GM12878 (cell line): ENCODE measurements at regions not wholly inside any gene's neighbourhood (a gene's known extent, or its start where the extent isn't known, plus 50 kb on each side); places are given as distances from the start of the nearest gene placed in this dataset.
"Not testable (repeated sequence)": the region's sequence is repeated elsewhere in the genome, so short reads cannot be mapped to it uniquely, and the experiment has no call there.

Experiments used
- ATAC-seq: fragments of 200-7000 bp; cut with Tn5 transposase; 3 replicates; pipeline ENCODE4 v1.9.1; 2020; ENCODE audit warnings: mild to moderate bottlenecking, moderate library complexity
- BruUV-seq: library from RNA; stranded (reverse); fragments of 400-500 nt; replicated peaks from 2 replicates; lab custom pipeline; 2021; lab: Mats Ljungman, UMichigan
- CTCF ChIA-PET: fragments of 300-600 bp; sonication (Branson Sonifier 250); formaldehyde crosslinking; extraction: SDS; loops from one replicate; lab custom pipeline; 2021; ENCODE audit warnings: inconsistent platforms; lab: Yijun Ruan, JAX
- POLR2A ChIA-PET: fragments of 350-600 bp; formaldehyde crosslinking; extraction: SDS; loops from one replicate; lab custom pipeline; 2021; ENCODE audit warnings: inconsistent platforms; lab: Charles Lee
- RAD21 ChIA-PET: fragments of 300-600 bp; sonication (Branson Sonifier 250); formaldehyde crosslinking; loops from one replicate; lab custom pipeline; 2023; ENCODE audit warnings: antibody characterized with exemption; ENCODE audit not compliant: unreplicated experiment; lab: Charles Lee
- SMC1A ChIA-PET: fragments of 300-600 bp; sonication (Branson Sonifier 250); formaldehyde crosslinking; loops from one replicate; lab custom pipeline; 2023; ENCODE audit not compliant: unreplicated experiment, uncharacterized antibody; lab: Charles Lee
- DNase-seq: peaks from one replicate; pipeline ENCODE4 v3.0.0-alpha.2; 2011; ENCODE audit warnings: low read depth, low spot score
- FAIRE-seq: peaks from 3 replicates; lab custom pipeline; 2011; peaks lifted over from hg19 to GRCh38; lab: Jason Lieb, UNC
- H2AFZ ChIP-seq: 2 replicates; pipeline ENCODE4 v1.6.0; 2011; ENCODE audit warnings: low read depth, low read length, control low read depth; ENCODE audit not compliant: control insufficient read depth
- H3K27ac ChIP-seq: 2 replicates; pipeline ENCODE4 v1.5.1; 2011; ENCODE audit warnings: control low read depth; ENCODE audit not compliant: control insufficient read depth, insufficient read depth
- H3K27me3 ChIP-seq, 2 experiments: replicated peaks in 1 of 2; 2 replicates each; pipeline versions ENCODE4 v1.6.0 to v1.6.1; 2011; ENCODE audit warnings: low read length in 1 of 2; ENCODE audit not compliant: control insufficient read depth in 2 of 2, insufficient read depth in 2 of 2
- H3K36me3 ChIP-seq, 2 experiments: 2 replicates each; pipeline ENCODE4 v1.5.1; 2011; ENCODE audit warnings: low read length in 1 of 2; ENCODE audit not compliant: control insufficient read depth in 2 of 2, insufficient read depth in 2 of 2
- H3K4me1 ChIP-seq: 2 replicates; pipeline ENCODE4 v1.6.1; 2011; ENCODE audit warnings: mild to moderate bottlenecking, low read length, moderate library complexity, mixed read lengths; ENCODE audit not compliant: control insufficient read depth, insufficient read depth
- H3K4me2 ChIP-seq: 2 replicates; pipeline ENCODE4 v1.6.0; 2011; ENCODE audit warnings: control low read depth; ENCODE audit not compliant: control insufficient read depth, insufficient read depth
- H3K4me3 ChIP-seq: fragments of 200-600 bp; sonication (generic); 2 replicates; pipeline ENCODE4 v1.5.1; 2016
- H3K79me2 ChIP-seq: 2 replicates; pipeline ENCODE4 v1.6.0; 2011; ENCODE audit warnings: low read length; ENCODE audit not compliant: control insufficient read depth, insufficient read depth
- H3K9ac ChIP-seq: 2 replicates; pipeline ENCODE4 v1.8.0; 2011; ENCODE audit warnings: low read length, control low read depth, mixed read lengths; ENCODE audit not compliant: control insufficient read depth, insufficient read depth
- H3K9me3 ChIP-seq: replicated peaks from 3 replicates; pipeline ENCODE4 v1.5.1; 2011; ENCODE audit warnings: mild to moderate bottlenecking, low read length; ENCODE audit not compliant: control insufficient read depth, insufficient read depth
- H4K20me1 ChIP-seq: 2 replicates; pipeline ENCODE4 v1.6.0; 2011; ENCODE audit not compliant: control insufficient read depth, insufficient read depth
- ETV6 ChIP-seq, 2 experiments: fragments of 450-650 bp in 1 of 2; IDR thresholded peaks in 1 of 2; conservative IDR thresholded peaks in 1 of 2; 2 replicates each; pipeline ENCODE4 v1.6.1; 2014; ENCODE audit warnings: antibody characterized with exemption in 1 of 2, borderline replicate concordance in 1 of 2, low read depth in 1 of 2, mild to moderate bottlenecking in 1 of 2, moderate library complexity in 1 of 2
- IRF4 ChIP-seq: IDR thresholded peaks from 2 replicates; pipeline ENCODE4 v1.6.1; 2011; ENCODE audit warnings: low read depth, low read length
- KDM1A ChIP-seq: fragments of 200-600 bp; sonication (generic); IDR thresholded peaks from 2 replicates; pipeline ENCODE4 v1.6.1; 2016; ENCODE audit warnings: borderline replicate concordance
- NFXL1 ChIP-seq: fragments of 450-650 bp; IDR thresholded peaks from 2 replicates; pipeline ENCODE4 v1.6.1; 2017; ENCODE audit warnings: antibody characterized with exemption, mild to moderate bottlenecking, borderline replicate concordance
- POLR2AphosphoS5 ChIP-seq: IDR thresholded peaks from 2 replicates; pipeline ENCODE4 v1.6.1; 2011; ENCODE audit warnings: mild to moderate bottlenecking, low read length, inconsistent platforms
- RFX5 ChIP-seq: IDR thresholded peaks from 2 replicates; pipeline ENCODE4 v1.6.1; 2011; ENCODE audit warnings: low read depth, low read length, improper control_type of control experiment
- WGBS: methylation state at CpG from one replicate; pipeline ENCODE4 v1.1.6; 2016; ENCODE audit warnings: low lambda C conversion rate; ENCODE audit not compliant: insufficient replicate concordance, insufficient coverage; ENCODE audit errors: missing lambda C conversion rate; 5-methylcytosine and 5-hydroxymethylcytosine counted together
- in situ Hi-C: fragments of 300-500 bp; cut with MboI; formaldehyde crosslinking; loops from 9 replicates; pipeline ENCODE4 v1.14.3; 2018; ENCODE audit warnings: mixed read lengths
- intact Hi-C: fragments of 100-400 bp; cut with micrococcal nuclease; formaldehyde crosslinking; loops from one replicate; pipeline ENCODE4 v1.14.2; 2022; ENCODE audit not compliant: unreplicated experiment
- TF ChIP-seq, protein P1 (sequence below): fragments of 150-350 bp; IDR thresholded peaks from 2 replicates; pipeline ENCODE4 v1.6.1; 2014; ENCODE audit warnings: mild to moderate bottlenecking, low read depth, low read length

DNA sequence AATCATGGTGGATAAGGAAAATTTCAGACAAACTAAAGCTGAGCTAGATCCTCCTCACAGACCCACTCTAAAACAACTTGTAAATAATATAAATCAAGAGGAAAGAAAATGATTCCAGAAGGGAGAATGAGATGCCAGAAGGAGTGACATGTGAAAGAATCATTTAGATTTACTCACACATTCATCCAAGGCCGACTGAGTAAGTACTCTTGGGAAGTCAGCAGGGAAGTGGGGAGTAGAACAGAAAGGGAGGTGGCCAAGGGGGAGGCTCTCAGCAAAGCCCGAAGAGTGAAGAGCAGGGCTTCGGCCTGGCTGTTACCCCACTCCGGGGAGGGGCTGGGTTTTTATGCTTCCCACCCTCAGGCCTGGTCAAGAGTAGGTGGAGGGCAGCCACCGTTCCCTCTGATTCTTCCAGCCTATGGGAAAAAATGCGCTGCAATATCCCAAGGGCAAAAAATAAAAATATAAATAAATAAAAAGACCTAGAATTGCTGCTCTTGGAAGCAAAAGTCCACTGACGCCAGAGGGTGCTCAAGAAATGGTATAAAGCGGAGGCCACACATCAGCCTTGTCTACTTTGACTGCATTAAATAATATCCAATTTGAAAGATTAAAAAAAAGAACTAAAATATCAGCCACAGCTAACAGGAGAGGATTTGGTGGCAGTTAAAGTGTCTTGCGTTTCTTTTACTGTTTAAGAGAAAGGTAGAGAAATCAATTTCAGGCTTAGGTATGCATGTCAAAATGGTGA is 110.2 kb upstream of the COL5A1 start (continued):
- TF ChIP-seq, protein P1, sequence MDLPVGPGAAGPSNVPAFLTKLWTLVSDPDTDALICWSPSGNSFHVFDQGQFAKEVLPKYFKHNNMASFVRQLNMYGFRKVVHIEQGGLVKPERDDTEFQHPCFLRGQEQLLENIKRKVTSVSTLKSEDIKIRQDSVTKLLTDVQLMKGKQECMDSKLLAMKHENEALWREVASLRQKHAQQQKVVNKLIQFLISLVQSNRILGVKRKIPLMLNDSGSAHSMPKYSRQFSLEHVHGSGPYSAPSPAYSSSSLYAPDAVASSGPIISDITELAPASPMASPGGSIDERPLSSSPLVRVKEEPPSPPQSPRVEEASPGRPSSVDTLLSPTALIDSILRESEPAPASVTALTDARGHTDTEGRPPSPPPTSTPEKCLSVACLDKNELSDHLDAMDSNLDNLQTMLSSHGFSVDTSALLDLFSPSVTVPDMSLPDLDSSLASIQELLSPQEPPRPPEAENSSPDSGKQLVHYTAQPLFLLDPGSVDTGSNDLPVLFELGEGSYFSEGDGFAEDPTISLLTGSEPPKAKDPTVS = no peak

DNA sequence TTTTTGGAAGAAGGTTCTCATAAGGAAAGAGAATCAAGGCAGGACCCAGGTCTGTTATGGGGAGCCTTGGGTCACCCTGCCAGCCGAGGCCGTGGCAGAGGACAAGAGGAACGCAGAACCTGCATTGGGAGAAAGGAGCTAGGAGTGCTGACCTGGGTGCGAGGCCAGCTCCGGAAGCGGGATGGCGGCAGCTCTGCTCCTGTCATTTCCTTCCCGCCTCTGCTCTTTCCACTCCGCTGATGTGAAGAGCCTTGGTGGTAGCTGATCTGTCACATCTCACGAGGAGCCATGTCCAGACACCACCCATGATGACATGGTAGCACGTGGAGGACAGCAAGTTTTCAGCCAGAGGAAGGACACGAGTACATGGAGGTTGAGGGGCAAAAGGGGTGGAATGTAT is 109.5 kb upstream of the COL5A1 start:
- FAIRE-seq (no peak), DNase-seq (no peak), ATAC-seq (no peak)
- POLR2A ChIA-PET = no interaction called here
- BruUV-seq = no TSS peak
- in situ Hi-C loops (no loop called here), intact Hi-C loops (no loop called here)
- RAD21 ChIA-PET = no interaction called here
- Histone ChIP-seq H3K4me3 (no peak overlapping the region), H3K9me3 (no peaks in the 10 kb centered on the region), H3K9ac (no peak overlapping the region), H3K36me3 (no peaks in the 10 kb centered on the region), H3K4me1 (no peaks in the 10 kb centered on the region), H4K20me1 (no peaks in the 10 kb centered on the region), H3K27me3 (no peaks in the 10 kb centered on the region), H3K27ac (no peak overlapping the region), H3K4me2 (no peak overlapping the region), H2AFZ (no peak overlapping the region), H3K79me2 (no peaks in the 10 kb centered on the region)
- CTCF ChIA-PET = interaction anchor here (0.7 kb wide), 1 partner anchor 259 kb away, joined by 3 read pairs; no protein-coding TSS in a partner anchor
- SMC1A ChIA-PET = no interaction called here
- 28% methylated on average over 12 of the region's 12 CpGs for WGBS
- TF ChIP-seq RFX5 = no peak
- no peak for TF ChIP-seq NFXL1
- TF ChIP-seq IRF4 = no peak
- TF ChIP-seq ETV6 (conservative IDR thresholded peaks at IDR 0.05 in 1 of 2, IDR thresholded peaks at IDR 0.05 in 1 of 2; ENCODE audit: borderline replicate concordance in 1 of 2, low read depth in 1 of 2) = no peak
- no peak for TF ChIP-seq KDM1A
- TF ChIP-seq POLR2AphosphoS5 = no peak

DNA sequence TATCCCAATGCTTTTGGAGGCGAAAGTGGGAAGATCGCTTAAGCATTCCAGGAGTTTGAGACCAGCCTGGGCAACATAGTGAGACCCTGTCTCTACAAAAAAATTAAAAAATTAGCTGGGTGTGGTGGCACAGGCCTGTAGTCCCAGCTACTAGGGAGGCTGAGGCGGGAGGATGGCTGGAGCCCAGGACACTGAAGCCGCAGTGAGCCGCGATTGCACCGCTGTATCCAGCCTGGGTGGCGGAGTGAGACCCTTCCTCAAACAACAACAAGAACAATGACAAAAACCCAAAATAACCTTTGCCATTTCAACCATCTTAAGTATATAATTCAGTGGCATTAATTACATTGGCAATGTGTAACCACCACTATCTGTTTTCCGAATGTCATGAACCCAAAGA is 108.9 kb upstream of the COL5A1 start:
- DNase-seq, FAIRE-seq, RAD21 ChIA-PET, H3K4me2 ChIP-seq, BruUV-seq, SMC1A ChIA-PET, H3K27ac ChIP-seq, H3K79me2 ChIP-seq, intact Hi-C loops, H3K36me3 ChIP-seq, H3K27me3 ChIP-seq, H3K9me3 ChIP-seq, H3K9ac ChIP-seq, in situ Hi-C loops, ATAC-seq, POLR2A ChIA-PET, H4K20me1 ChIP-seq, H3K4me1 ChIP-seq, H2AFZ ChIP-seq, H3K4me3 ChIP-seq: not testable (repeated sequence)
- CTCF ChIA-PET = interaction anchor here (0.7 kb wide), 1 partner anchor 259 kb away, joined by 3 read pairs; no protein-coding TSS in a partner anchor
- WGBS = 80% methylated on average over 9 of the region's 9 CpGs
